ENCODE measurements at regions not wholly inside any gene's neighbourhood (a gene's known extent, or its start where the extent isn't known, plus 50 kb on each side); places are given as distances from the start of the nearest gene placed in this dataset.

DNA sequence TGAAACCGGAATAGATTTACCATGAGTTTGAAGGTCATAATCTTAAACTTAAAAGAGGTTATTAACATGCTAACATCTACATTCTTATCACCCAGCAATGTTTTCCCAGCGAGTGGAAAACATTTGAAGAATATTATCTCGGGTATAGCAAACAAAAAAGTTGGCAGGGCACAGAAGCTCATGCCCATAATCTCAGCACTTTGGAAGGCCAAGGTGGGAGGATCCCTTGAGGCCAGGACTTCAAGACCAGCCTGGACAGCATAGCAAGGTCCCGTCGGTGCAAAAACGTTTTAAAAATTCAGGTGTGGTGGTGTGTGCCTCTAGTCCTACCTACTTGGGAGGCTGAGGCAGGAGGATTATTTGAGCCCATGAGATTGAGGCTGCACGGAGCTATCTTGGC, 213.5 kb downstream of the MANEA start:
- TF ChIP-seq, protein P1, sequence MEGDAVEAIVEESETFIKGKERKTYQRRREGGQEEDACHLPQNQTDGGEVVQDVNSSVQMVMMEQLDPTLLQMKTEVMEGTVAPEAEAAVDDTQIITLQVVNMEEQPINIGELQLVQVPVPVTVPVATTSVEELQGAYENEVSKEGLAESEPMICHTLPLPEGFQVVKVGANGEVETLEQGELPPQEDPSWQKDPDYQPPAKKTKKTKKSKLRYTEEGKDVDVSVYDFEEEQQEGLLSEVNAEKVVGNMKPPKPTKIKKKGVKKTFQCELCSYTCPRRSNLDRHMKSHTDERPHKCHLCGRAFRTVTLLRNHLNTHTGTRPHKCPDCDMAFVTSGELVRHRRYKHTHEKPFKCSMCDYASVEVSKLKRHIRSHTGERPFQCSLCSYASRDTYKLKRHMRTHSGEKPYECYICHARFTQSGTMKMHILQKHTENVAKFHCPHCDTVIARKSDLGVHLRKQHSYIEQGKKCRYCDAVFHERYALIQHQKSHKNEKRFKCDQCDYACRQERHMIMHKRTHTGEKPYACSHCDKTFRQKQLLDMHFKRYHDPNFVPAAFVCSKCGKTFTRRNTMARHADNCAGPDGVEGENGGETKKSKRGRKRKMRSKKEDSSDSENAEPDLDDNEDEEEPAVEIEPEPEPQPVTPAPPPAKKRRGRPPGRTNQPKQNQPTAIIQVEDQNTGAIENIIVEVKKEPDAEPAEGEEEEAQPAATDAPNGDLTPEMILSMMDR (conservative IDR thresholded peaks at IDR 0.05; ENCODE audit: low read depth in 2 of 2) = no peak
- TF ChIP-seq POLR2AphosphoS5 (IDR thresholded peaks at IDR 0.05; ENCODE audit: low read depth) (no peak), EZH2phosphoT487 (IDR thresholded peaks at IDR 0.05; ENCODE audit: unreplicated experiment) (no peak), CREB1 (CRISPR knock-in tag; IDR thresholded peaks at IDR 0.05; ENCODE audit: low read depth) (no peak), STAT1 (IDR thresholded peaks at IDR 0.05; ENCODE audit: unreplicated experiment) (no peak), NANOG (IDR thresholded peaks at IDR 0.05; ENCODE audit: borderline replicate concordance) (no peak), EZH2 (IDR thresholded peaks at IDR 0.05; ENCODE audit: low read depth, unreplicated experiment) (no peak), JUNB (IDR thresholded peaks at IDR 0.05; ENCODE audit: unreplicated experiment) (no peak)
- TF ChIP-seq, protein P2, sequence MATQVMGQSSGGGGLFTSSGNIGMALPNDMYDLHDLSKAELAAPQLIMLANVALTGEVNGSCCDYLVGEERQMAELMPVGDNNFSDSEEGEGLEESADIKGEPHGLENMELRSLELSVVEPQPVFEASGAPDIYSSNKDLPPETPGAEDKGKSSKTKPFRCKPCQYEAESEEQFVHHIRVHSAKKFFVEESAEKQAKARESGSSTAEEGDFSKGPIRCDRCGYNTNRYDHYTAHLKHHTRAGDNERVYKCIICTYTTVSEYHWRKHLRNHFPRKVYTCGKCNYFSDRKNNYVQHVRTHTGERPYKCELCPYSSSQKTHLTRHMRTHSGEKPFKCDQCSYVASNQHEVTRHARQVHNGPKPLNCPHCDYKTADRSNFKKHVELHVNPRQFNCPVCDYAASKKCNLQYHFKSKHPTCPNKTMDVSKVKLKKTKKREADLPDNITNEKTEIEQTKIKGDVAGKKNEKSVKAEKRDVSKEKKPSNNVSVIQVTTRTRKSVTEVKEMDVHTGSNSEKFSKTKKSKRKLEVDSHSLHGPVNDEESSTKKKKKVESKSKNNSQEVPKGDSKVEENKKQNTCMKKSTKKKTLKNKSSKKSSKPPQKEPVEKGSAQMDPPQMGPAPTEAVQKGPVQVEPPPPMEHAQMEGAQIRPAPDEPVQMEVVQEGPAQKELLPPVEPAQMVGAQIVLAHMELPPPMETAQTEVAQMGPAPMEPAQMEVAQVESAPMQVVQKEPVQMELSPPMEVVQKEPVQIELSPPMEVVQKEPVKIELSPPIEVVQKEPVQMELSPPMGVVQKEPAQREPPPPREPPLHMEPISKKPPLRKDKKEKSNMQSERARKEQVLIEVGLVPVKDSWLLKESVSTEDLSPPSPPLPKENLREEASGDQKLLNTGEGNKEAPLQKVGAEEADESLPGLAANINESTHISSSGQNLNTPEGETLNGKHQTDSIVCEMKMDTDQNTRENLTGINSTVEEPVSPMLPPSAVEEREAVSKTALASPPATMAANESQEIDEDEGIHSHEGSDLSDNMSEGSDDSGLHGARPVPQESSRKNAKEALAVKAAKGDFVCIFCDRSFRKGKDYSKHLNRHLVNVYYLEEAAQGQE (IDR thresholded peaks at IDR 0.05; ENCODE audit: unreplicated experiment) = no peak
- TF ChIP-seq, protein P3, sequence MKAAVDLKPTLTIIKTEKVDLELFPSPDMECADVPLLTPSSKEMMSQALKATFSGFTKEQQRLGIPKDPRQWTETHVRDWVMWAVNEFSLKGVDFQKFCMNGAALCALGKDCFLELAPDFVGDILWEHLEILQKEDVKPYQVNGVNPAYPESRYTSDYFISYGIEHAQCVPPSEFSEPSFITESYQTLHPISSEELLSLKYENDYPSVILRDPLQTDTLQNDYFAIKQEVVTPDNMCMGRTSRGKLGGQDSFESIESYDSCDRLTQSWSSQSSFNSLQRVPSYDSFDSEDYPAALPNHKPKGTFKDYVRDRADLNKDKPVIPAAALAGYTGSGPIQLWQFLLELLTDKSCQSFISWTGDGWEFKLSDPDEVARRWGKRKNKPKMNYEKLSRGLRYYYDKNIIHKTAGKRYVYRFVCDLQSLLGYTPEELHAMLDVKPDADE (IDR thresholded peaks at IDR 0.05) = no peak
